OCI-LY7 (cell line): ENCODE measurements at regions not wholly inside any gene's neighbourhood (a gene's known extent, or its start where the extent isn't known, plus 50 kb on each side); places are given as distances from the start of the nearest gene placed in this dataset.

ENCODE experiments used
- BruUV-seq: library from RNA; stranded (reverse); fragments of 400-500 nt; replicated peaks from 2 replicates; lab custom pipeline; 2021; lab: Mats Ljungman, UMichigan
- CTCF ChIA-PET: fragments of 300-600 bp; sonication (Branson Sonifier 250); formaldehyde crosslinking; loops from one replicate; lab custom pipeline; 2022; ENCODE audit warnings: antibody characterized with exemption; ENCODE audit not compliant: unreplicated experiment; lab: Charles Lee
- POLR2A ChIA-PET: fragments of 300-600 bp; sonication (Branson Sonifier 250); formaldehyde crosslinking; loops from one replicate; lab custom pipeline; 2022; ENCODE audit warnings: antibody characterized with exemption; lab: Charles Lee
- DNase-seq: peaks from one replicate; pipeline ENCODE4 v3.0.0-alpha.2; 2015; ENCODE audit warnings: low spot score
- H2AFZ ChIP-seq: fragments of 200-600 bp; sonication (generic), shearing (Covaris generic); 2 replicates; pipeline ENCODE4 v1.6.1; 2014; ENCODE audit warnings: mild to moderate bottlenecking, antibody characterized with exemption, low read length, moderate library complexity
- H3K27ac ChIP-seq: fragments of 200-600 bp; sonication (generic); 2 replicates; pipeline ENCODE4 v1.5.1; 2014; ENCODE audit warnings: mixed run types, low read depth, mild to moderate bottlenecking, moderate library complexity, low read length, inconsistent platforms; ENCODE audit not compliant: poor library complexity, severe bottlenecking
- H3K36me3 ChIP-seq: fragments of 200-600 bp; sonication (generic); 2 replicates; pipeline ENCODE4 v1.6.1; 2014; ENCODE audit warnings: mild to moderate bottlenecking, antibody characterized with exemption, low read length, moderate library complexity, mixed read lengths; ENCODE audit not compliant: insufficient read depth
- H3K4me1 ChIP-seq: fragments of 200-600 bp; sonication (generic); 2 replicates; pipeline ENCODE4 v1.5.1; 2014; ENCODE audit warnings: mild to moderate bottlenecking, low read length; ENCODE audit not compliant: insufficient read depth, poor library complexity, severe bottlenecking
- H3K4me2 ChIP-seq: fragments of 200-600 bp; sonication (generic); 2 replicates; pipeline ENCODE4 v1.6.1; 2014; ENCODE audit warnings: mild to moderate bottlenecking, low read length
- H3K4me3 ChIP-seq: fragments of 200-600 bp; sonication (generic); 2 replicates; pipeline ENCODE4 v1.5.1; 2014; ENCODE audit warnings: mild to moderate bottlenecking, low read depth, low read length; ENCODE audit not compliant: poor library complexity, severe bottlenecking
- H3K79me2 ChIP-seq: fragments of 200-600 bp; sonication (generic); 2 replicates; pipeline ENCODE4 v1.6.1; 2016; ENCODE audit warnings: low read depth, mild to moderate bottlenecking, low read length, moderate library complexity, mixed read lengths; ENCODE audit not compliant: insufficient read depth
- H3K9me2 ChIP-seq: fragments of 200-600 bp; sonication (generic); 2 replicates; pipeline ENCODE4 v1.6.1; 2016; ENCODE audit warnings: mild to moderate bottlenecking, low read length, mixed read lengths; ENCODE audit not compliant: insufficient read depth
- H3K9me3 ChIP-seq: fragments of 200-600 bp; sonication (generic); 2 replicates; pipeline ENCODE4 v1.6.1; 2014; ENCODE audit warnings: mild to moderate bottlenecking, mixed run types, low read length, mixed read lengths
- H4K20me1 ChIP-seq: fragments of 200-600 bp; sonication (generic); 2 replicates; pipeline ENCODE4 v1.6.1; 2014; ENCODE audit warnings: mild to moderate bottlenecking, antibody characterized with exemption, low read length, moderate library complexity, mixed read lengths; ENCODE audit not compliant: insufficient read depth
- CTCF ChIP-seq: fragments of 200-600 bp; sonication (generic); conservative IDR thresholded peaks from 2 replicates; pipeline ENCODE4 v1.5.1; 2014; ENCODE audit warnings: mild to moderate bottlenecking, antibody characterized with exemption, low read length, moderate library complexity, mixed read lengths
- EZH2phosphoT487 ChIP-seq: fragments of 200-600 bp; sonication (generic); IDR thresholded peaks from 2 replicates; pipeline ENCODE4 v1.6.1; 2018; ENCODE audit warnings: low read depth, borderline replicate concordance, mild to moderate bottlenecking, mixed run types, antibody characterized with exemption, low read length, moderate library complexity, mixed read lengths
- intact Hi-C: fragments of 100-400 bp; cut with micrococcal nuclease; formaldehyde crosslinking; loops from one replicate; pipeline ENCODE4 v1.10.0; 2022; ENCODE audit not compliant: unreplicated experiment

DNA sequence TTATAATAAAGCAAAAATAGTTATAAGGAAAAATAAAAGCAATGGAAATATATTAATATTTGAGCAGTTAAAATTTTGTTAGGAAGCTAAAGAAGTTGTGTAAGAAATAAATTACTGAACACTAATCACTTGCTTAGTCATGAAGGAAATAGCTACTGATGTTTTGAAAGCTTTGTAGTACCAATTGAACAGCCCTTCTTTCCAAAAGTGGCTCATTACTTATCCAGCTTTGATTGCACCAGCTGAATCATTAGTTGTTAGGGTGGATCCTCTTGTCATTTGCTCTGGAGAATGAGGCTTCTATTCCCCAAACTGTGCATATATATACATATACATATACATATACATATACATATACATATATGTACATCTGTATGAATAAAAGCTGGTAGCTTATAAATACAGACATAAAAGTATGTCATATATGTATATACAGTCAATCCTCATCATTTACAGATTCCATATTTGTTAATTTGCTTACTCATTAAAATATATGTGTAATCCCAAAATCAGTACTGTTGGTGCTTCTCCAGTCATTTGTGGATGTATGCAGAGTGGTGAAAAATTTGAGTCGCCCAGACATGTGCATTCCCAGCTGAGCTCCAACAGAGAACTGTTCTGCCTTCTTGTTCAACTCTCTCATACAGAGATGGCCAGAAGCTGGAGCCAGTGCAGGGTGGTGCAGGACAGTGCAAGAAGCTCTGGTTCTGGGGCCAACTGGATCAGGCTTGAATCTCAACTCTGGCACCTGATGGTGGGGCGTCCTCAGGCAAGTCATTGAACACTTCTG, 214.1 kb downstream of the RPAP3 start:
- Histone ChIP-seq H2AFZ (no peak overlapping the region), H3K27ac (no peak overlapping the region), H3K79me2 (no peaks in the 10 kb centered on the region), H3K9me3 (no peaks in the 10 kb centered on the region), H3K9me2 (no peaks in the 10 kb centered on the region), H3K4me1 (no peaks in the 10 kb centered on the region), H4K20me1 (no peaks in the 10 kb centered on the region), H3K4me2 (no peak overlapping the region), H3K36me3 (no peaks in the 10 kb centered on the region), H3K4me3 (no peak overlapping the region)
- DNase-seq: no peak
- intact Hi-C loops: no loop called here
- ChIA-PET POLR2A (interaction anchor here (0.5 to 1.0 kb wide), 5 partner anchors 9 to 541 kb away, joined by 3 to 4 read pairs (median 3); no protein-coding TSS in a partner anchor), CTCF (no interaction called here)
- TF ChIP-seq EZH2phosphoT487: no peak
- TF ChIP-seq CTCF: no peak
- BruUV-seq: no TSS peak

- Histone ChIP-seq H3K4me1 (no peaks in the 10 kb centered on the region), H2AFZ (no peak overlapping the region), H3K9me2 (no peaks in the 10 kb centered on the region), H3K4me3 (no peak overlapping the region), H3K79me2 (no peaks in the 10 kb centered on the region), H3K27ac (no peak overlapping the region), H3K36me3 (no peaks in the 10 kb centered on the region), H3K9me3 (no peaks in the 10 kb centered on the region), H4K20me1 (no peaks in the 10 kb centered on the region), H3K4me2 (no peak overlapping the region)
- no peak for DNase-seq
- TF ChIP-seq EZH2phosphoT487 (no peak), CTCF (no peak)
- ChIA-PET CTCF (no interaction called here), POLR2A (no interaction called here)
- no TSS peak for BruUV-seq
- intact Hi-C loops: no loop called here
These were observed 216.9 kb downstream of the RPAP3 start for GRCh38 chr12:47488888-47489287.

GRCh38 chr12:47481041-47481440, 224.8 kb downstream of the RPAP3 start:
- Histone ChIP-seq H2AFZ (no peak overlapping the region), H3K9me2 (no peaks in the 10 kb centered on the region), H4K20me1 (no peaks in the 10 kb centered on the region), H3K4me1 (no peaks in the 10 kb centered on the region), H3K9me3 (0 out of 2 replicates have a peak, but pooled peaks cover 3% of the 10 kb centered on the region), H3K36me3 (no peaks in the 10 kb centered on the region), H3K4me3 (no peak overlapping the region), H3K79me2 (no peaks in the 10 kb centered on the region), H3K4me2 (no peak overlapping the region), H3K27ac (no peak overlapping the region)
- no TSS peak for BruUV-seq
- DNase-seq: no peak
- intact Hi-C loops: no loop called here
- no peak for TF ChIP-seq CTCF
- TF ChIP-seq EZH2phosphoT487: no peak
- CTCF ChIA-PET: no interaction called here
- POLR2A ChIA-PET: no interaction called here
